ENCODE measurements at regions not wholly inside any gene's neighbourhood (a gene's known extent, or its start where the extent isn't known, plus 50 kb on each side); places are given as distances from the start of the nearest gene placed in this dataset.

GRCh38 chr9:19642256-19642655 lies 146.6 kb downstream of the SLC24A2 start:
- intact Hi-C loops (cut with DNase I): loop anchor here in 2 of 10 donors (10.0 kb wide), 2 partner anchors 53 to 57 kb away; no protein-coding TSS in a partner anchor
- DNase-seq (no peak), ATAC-seq (peak in 2 of 8 donors; percentile 31 to 55)
- TF ChIP-seq, protein P1, sequence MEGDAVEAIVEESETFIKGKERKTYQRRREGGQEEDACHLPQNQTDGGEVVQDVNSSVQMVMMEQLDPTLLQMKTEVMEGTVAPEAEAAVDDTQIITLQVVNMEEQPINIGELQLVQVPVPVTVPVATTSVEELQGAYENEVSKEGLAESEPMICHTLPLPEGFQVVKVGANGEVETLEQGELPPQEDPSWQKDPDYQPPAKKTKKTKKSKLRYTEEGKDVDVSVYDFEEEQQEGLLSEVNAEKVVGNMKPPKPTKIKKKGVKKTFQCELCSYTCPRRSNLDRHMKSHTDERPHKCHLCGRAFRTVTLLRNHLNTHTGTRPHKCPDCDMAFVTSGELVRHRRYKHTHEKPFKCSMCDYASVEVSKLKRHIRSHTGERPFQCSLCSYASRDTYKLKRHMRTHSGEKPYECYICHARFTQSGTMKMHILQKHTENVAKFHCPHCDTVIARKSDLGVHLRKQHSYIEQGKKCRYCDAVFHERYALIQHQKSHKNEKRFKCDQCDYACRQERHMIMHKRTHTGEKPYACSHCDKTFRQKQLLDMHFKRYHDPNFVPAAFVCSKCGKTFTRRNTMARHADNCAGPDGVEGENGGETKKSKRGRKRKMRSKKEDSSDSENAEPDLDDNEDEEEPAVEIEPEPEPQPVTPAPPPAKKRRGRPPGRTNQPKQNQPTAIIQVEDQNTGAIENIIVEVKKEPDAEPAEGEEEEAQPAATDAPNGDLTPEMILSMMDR (IDR thresholded peaks at IDR 0.05): no peak
- H3K4me1 ChIP-seq: no peaks in the 10 kb centered on the region
- H3K36me3 ChIP-seq: no peaks in the 10 kb centered on the region
- no peaks in the 10 kb centered on the region for H3K27me3 ChIP-seq
- H3K27ac ChIP-seq: no peak overlapping the region
- 60 to 75% methylated on average over 2 of the region's 2 CpGs for WGBS, 2 donors
- H3K9me3 ChIP-seq: no peaks in the 10 kb centered on the region
- H3K4me3 ChIP-seq: no peak overlapping the region

GRCh38 chr9:19641046-19641445 lies 147.8 kb downstream of the SLC24A2 start:
- ATAC-seq (no peak), DNase-seq (no peak)
- no peaks in the 10 kb centered on the region for H3K4me1 ChIP-seq
- TF ChIP-seq, protein P1 (IDR thresholded peaks at IDR 0.05): no peak
- WGBS, 2 donors: 51 to 58% methylated on average over 2 of the region's 2 CpGs
- H3K9me3 ChIP-seq: no peaks in the 10 kb centered on the region
- H3K27me3 ChIP-seq: no peaks in the 10 kb centered on the region
- intact Hi-C loops (cut with DNase I): loop anchor here in 2 of 10 donors (10.0 kb wide), 2 partner anchors 54 to 56 kb away; no protein-coding TSS in a partner anchor
- H3K36me3 ChIP-seq: no peaks in the 10 kb centered on the region
- H3K27ac ChIP-seq: no peak overlapping the region
- no peak overlapping the region for H3K4me3 ChIP-seq

- Histone ChIP-seq H3K27me3 (no peaks in the 10 kb centered on the region), H3K36me3 (no peaks in the 10 kb centered on the region), H3K4me3 (no peak overlapping the region), H3K4me1 (no peaks in the 10 kb centered on the region), H3K9me3 (no peaks in the 10 kb centered on the region), H3K27ac (no peak overlapping the region)
- DNase-seq (no peak), ATAC-seq (no peak)
- intact Hi-C loops (cut with DNase I): loop anchor here in 2 of 10 donors (10.0 kb wide), 2 partner anchors 55 kb away; no protein-coding TSS in a partner anchor
- TF ChIP-seq, protein P1 (IDR thresholded peaks at IDR 0.05): no peak
Observed at GRCh38 chr9:19640014-19640413, 148.8 kb downstream of the SLC24A2 start.

DNA sequence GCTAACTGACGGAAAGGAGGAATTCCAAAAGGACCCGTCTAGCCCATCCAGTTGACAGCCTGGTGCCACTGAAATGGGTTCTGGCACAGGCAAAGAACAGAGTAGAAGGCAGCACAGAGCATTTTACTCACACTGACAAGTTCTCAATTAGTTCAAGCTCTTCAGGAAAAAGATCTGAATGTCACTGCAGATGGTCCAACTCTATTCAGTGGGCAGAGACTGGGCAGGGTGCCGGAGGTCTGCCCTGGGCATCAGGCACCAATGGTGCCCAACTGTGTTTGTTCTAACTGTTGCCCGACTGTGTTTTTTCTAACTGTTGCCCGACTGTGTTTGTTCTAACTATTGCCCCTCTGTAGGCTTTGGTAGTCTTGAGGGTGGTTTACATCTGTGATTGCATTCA lies 151.8 kb downstream of the SLC24A2 start:
- Histone ChIP-seq H3K27ac (no peak overlapping the region), H3K4me1 (no peaks in the 10 kb centered on the region), H3K36me3 (no peaks in the 10 kb centered on the region), H3K4me3 (no peak overlapping the region), H3K27me3 (no peaks in the 10 kb centered on the region), H3K9me3 (no peaks in the 10 kb centered on the region)
- TF ChIP-seq, protein P1 (IDR thresholded peaks at IDR 0.05): no peak
- ATAC-seq (no peak), DNase-seq (no peak)
- 87 to 89% methylated on average over 5 of the region's 5 CpGs for WGBS, 2 donors
- intact Hi-C loops (cut with DNase I): loop anchor here in 2 of 10 donors (5.0 to 10.0 kb wide), 2 partner anchors 58 to 145 kb away; no protein-coding TSS in a partner anchor
